Hematopoietic multipotent progenitor cell treated with erythropoietin and hydrocortisone succinate and interleukin-3 and kit ligand, for 17 days (in vitro differentiated cells): ENCODE measurements at regions not wholly inside any gene's neighbourhood (a gene's known extent, or its start where the extent isn't known, plus 50 kb on each side); places are given as distances from the start of the nearest gene placed in this dataset.
"Not testable (repeated sequence)": the region's sequence is repeated elsewhere in the genome, so short reads cannot be mapped to it uniquely, and the experiment has no call there.

ENCODE experiments used
- DNase-seq: peaks from one replicate; pipeline ENCODE4 v3.0.0-alpha.2; 2015; ENCODE audit warnings: low spot score

- DNase-seq = no peak
Measured at GRCh38 chr7:9210114-9210513, 776.7 kb downstream of the NXPH1 start.

GRCh38 chr7:9217204-9217603 lies 783.8 kb downstream of the NXPH1 start:
- DNase-seq = no peak

DNA sequence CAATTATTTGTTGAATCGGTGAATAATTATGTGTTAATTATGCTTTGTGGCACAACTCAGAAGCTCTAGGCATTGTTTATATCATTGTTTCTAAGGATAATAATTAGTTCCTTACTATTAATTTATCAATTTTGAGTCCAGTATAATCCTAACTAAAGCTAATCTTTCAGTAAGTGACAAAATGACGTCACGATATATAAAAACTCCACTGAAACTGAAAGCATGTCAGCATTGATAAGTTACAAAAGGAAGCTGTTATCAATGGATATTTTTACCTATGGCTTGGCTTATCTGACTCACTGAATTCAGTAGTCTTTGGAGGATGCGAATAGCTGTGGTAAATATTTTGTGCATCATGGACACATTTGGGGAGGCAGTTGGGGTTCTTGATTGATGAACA lies 793.1 kb downstream of the NXPH1 start:
- DNase-seq = no peak

- no peak for DNase-seq
Measured at GRCh38 chr7:9231630-9232121, 798.3 kb downstream of the NXPH1 start.

DNA sequence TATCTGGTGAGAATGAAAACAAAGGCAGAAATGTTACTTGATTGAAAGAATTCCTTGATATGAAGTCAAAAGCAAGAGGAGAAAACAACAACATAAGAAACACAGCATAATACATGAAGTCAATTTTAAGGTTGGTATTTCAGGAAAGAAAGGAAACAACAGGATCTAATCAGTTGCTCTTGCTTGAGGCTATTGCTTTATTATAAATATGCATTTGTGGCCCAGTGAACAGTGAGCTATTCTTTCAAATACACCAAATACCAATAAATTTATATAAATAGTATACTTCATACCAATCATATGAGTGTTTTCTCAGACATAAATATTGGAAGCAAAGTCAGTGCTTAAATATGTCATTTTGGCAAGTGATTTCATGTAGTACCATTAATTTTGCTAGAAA lies 806.6 kb downstream of the NXPH1 start:
- DNase-seq = no peak

GRCh38 chr7:9241826-9242225 lies 808.4 kb downstream of the NXPH1 start:
- no peak for DNase-seq

DNA sequence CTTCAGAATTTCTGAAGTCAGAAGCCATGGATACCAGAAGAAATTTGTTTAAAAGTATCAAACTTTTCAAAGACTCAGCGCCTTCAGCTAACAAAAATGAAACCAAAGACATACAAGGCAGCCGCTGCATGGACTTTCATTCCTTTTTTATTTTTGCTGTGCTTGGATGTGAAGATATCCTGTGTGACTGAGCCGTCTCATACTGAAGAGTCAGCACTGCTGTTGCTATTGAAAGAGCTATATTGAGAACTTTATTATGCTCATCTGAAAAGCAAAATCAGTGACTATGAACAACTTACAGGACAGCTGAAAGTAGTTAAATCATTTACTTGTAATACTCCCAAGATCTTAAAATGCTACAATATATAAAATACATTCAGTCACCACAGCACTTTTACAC lies 809.2 kb downstream of the NXPH1 start:
- no peak for DNase-seq

GRCh38 chr7:9250876-9251275 lies 817.5 kb downstream of the NXPH1 start:
- no peak for DNase-seq

DNA sequence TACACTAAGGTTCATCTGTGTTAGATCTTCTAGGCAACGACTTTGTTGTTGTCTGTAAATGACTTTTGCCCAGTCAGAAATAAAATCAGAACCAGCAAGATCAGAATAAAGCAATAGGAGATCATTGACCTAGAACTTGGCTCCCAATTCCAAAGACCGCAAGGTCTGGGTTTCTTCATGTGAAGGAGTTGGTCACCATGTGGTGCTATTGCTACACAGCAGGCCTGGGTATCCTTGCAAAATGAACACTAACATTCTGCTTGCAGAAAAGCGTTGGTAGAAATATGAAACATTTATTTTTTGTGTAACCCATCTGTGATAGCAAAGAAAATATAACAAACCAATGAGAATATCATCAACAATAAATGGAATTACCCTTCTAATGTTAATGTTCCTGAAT lies 831.0 kb downstream of the NXPH1 start:
- DNase-seq = no peak

- no peak for DNase-seq
Measured at GRCh38 chr7:9280088-9280487, 846.7 kb downstream of the NXPH1 start.

GRCh38 chr7:9283246-9283645 lies 849.8 kb downstream of the NXPH1 start:
- no peak for DNase-seq

- DNase-seq = no peak
Measured at GRCh38 chr7:9302436-9302835, 869.0 kb downstream of the NXPH1 start.

- no peak for DNase-seq
Measured at GRCh38 chr7:9307131-9307530, 873.7 kb downstream of the NXPH1 start.

- no peak for DNase-seq
Measured at GRCh38 chr7:9324513-9324912, 891.1 kb downstream of the NXPH1 start.

DNA sequence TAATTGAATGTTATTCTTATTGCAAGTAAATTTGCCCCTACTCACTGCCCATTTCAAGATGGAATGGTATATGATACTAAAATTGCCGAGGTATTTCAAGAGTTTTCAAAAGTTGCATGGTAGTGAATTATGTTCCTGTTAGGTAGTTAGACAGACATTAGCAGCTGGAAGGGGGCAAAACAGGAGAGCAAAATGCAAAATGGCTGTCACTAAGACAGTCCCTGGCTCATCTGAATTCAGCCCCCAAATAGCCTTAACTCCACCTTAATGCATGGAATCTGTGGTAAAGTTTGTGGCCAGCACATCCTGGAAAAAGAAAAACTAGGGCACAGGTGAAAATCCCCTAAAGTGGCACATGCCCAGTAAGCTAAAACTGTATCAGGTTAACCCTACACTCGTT lies 894.9 kb downstream of the NXPH1 start:
- no peak for DNase-seq

- DNase-seq = no peak
Measured at GRCh38 chr7:9349625-9350024, 916.2 kb downstream of the NXPH1 start.

DNA sequence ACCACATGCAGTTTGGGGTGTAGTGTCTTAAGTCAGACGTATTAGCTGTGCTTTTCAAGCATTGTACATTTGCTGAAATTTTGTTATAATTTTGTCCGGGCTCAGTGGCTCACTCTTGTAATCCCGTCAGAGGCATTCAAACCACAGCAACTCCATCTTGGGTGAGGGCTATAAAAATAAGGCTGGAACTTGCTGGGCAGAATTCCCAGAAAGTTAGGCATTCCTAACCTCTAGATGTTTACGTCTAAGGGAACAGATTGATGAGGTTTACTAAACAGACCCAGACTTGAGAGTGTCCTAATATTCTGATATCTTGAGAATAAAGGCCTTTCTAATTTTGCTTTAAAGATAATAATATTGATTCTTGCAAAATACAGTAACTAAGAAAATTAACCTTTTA lies 957.8 kb downstream of the NXPH1 start:
- DNase-seq = no peak

- no peak for DNase-seq
Measured at GRCh38 chr7:9391984-9392383, 958.6 kb downstream of the NXPH1 start.

DNA sequence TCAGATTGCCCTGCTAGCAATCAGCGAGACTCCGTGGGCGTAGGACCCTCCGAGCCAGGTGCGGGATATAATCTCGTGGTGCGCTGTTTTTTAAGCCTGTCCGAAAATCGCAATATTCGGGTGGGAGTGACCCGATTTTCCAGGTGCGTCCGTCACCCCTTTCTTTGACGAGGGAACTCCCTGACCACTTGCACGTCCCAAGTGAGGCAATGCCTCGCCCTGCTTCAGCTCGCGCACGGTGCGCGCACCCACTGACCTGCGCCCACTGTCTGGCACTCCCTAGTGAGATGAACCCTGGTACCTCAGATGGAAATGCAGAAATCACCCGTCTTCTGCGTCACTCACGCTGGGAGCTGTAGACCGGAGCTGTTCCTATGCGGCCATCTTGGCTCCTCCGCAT lies 971.0 kb downstream of the NXPH1 start:
- not testable (repeated sequence) for DNase-seq

- DNase-seq = no peak
Measured at GRCh38 chr7:9407816-9408215, 974.4 kb downstream of the NXPH1 start.

GRCh38 chr7:9453521-9453920 lies 1020.1 kb downstream of the NXPH1 start:
- DNase-seq = no peak

GRCh38 chr7:9488555-9488954 lies 1055.1 kb downstream of the NXPH1 start:
- DNase-seq = no peak

GRCh38 chr7:9498303-9498702 lies 1064.9 kb downstream of the NXPH1 start:
- DNase-seq = no peak

DNA sequence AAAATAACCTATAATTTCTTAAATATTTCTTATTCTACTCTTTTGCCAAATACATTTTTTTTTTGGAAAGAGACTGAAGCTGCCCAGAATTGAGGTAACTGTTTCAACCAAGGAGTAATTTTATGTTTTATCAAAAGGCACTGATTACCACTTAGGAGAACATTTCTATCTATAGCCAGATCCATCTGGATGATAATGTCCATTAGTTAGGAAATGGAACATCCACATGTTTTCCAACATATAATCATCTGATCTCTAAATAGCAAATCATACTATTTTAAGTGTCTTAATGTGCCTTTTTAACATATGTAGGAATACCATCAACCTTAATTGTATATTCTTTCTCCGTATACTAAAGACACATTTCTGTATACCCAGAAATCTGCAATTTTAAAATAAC lies 1068.9 kb downstream of the NXPH1 start:
- no peak for DNase-seq

DNA sequence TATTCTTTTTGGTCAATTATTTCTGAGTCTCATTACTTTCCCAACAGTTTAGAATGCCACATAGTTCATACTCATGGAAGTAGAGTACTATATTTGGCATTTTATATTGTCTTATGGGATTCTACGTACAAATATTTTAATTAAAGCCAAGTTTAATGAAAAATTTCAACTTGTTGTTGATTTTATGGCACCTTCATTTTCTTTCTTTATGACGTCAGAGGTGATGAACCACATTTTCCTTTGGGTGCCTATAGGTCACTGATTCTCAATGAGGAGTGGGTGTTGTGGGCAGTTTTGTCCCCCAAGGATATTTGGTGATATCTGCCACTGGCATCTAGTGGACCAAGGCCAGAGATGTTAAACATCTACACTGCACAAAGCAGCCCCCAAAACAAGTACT lies 1071.3 kb downstream of the NXPH1 start:
- DNase-seq = no peak
